ENCODE measurements at regions not wholly inside any gene's neighbourhood (a gene's known extent, or its start where the extent isn't known, plus 50 kb on each side); places are given as distances from the start of the nearest gene placed in this dataset.

- no peak for TF ChIP-seq CTCF (IDR thresholded peaks at IDR 0.05)
- no peak for TF ChIP-seq POLR2AphosphoS5 (IDR thresholded peaks at IDR 0.05; ENCODE audit: low read depth, low read length)
- no peak for TF ChIP-seq REST (IDR thresholded peaks at IDR 0.05; ENCODE audit: insufficient read depth in 1 of 2, low read depth in 2 of 2, low read length in 1 of 2)
- TF ChIP-seq SIN3A (IDR thresholded peaks at IDR 0.05; ENCODE audit: borderline replicate concordance, insufficient read depth, low read depth, low read length): no peak
Observed at GRCh38 chr5:174500636-174501035, 223.7 kb upstream of the MSX2 start.

Measured in Panc1 (cell line).